Hindlimb muscle (tissue), 1 donor: ENCODE measurements at regions not wholly inside any gene's neighbourhood (a gene's known extent, or its start where the extent isn't known, plus 50 kb on each side); places are given as distances from the start of the nearest gene placed in this dataset.

ENCODE experiments used
- DNase-seq: peaks from one replicate; pipeline ENCODE4 v3.0.0-alpha.2; 2013

DNA sequence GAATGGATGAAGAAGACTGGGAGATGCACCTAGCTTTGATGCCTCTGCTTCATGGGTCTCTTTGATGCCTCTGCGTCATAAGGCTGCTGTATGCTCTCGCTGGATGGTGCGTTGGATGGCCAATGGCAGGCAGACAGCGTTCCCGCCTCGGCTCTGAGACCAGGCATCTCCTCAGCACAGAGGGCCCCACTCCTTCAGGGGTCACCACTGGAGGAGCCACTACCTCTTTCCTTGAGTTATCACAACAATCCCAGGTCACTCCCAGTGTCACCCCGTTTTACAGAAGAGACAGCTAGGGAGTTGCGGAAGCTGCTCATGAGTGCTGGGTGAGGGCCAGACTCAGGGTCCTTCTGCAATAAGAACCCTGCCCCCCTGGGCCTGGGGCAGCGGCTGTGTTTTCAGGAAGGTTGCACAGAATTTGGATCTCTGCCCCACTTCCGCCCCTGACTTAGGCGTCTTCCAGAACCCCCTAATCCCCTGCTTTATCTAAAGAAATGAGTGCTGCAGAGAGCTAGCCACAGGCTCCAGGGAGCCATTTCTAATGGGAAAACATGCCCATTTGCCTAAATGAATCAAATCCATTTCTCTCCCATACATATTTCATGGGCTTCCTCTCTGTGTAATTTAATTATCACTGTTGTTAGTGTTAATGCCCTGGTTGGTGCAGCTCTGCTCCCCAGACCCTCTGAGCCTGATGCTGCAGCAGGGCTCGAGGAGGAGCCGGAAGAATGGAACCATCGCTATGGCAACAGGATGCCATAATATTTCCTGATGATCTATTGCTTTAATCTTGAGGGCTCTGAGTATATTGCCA lies 131.8 kb upstream of the HS6ST1 start:
- DNase-seq: no peak

DNA sequence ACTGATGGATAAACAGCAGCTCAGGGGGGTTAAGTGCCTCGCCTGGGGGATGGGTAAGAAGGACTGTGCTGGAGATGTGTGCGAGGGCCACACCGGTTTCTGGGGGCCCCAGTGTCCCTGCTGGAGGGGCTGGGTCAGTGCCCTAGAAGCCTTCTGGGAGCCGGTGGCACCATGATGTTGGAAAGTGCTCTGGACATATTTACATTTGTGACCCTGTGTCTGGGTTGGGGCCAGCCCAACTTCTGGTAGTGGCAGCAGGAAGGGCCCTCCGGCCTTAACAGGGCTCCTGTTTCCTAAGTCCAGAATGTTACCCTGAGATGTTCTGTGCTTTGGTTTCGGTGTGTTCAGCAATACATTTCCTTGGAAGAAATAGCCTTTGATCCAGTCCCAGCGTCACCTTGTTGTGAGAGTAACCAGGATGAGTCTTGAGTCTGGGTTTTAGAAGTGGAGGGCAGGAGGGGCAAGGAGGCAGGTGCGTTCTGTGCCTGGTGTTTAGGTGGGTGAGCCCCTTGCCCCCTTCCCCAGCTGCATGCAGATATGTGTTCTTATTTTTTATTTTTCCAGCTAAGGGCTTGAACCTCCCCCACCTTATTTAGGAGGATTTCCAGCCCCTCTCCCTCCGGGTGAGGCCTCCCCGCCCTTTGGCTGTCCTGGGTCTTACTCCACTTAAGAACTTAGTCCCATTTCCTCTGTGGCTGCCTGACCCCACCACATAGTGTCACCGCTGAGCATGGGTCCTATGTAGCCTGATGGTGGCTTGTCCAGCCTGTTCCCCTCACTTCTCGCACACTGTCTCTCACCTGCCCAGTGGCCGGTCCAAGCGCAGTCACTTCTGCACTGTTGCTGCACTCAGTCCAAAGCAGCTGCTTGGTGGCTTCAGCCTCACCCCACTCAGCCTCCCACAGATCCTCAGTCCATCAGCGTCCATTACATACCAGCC lies 132.7 kb upstream of the HS6ST1 start:
- DNase-seq: no peak

DNA sequence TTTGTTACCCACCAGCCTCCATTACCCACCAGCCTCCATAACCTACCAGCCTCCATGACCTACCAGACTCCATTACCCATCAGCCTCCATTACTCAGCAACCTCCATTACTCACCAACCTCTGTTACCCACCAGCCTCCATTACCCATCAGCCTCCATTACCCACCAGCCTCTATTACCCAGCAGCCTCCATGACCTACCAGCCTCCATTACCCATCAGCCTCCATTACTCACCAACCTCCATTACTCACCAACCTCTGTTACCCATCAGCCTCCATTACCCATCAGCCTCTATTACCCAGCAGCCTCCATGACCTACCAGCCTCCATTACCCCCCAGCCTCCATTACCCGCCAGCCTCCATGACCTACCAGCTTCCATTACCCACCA lies 133.3 kb upstream of the HS6ST1 start:
- no peak for DNase-seq

DNA sequence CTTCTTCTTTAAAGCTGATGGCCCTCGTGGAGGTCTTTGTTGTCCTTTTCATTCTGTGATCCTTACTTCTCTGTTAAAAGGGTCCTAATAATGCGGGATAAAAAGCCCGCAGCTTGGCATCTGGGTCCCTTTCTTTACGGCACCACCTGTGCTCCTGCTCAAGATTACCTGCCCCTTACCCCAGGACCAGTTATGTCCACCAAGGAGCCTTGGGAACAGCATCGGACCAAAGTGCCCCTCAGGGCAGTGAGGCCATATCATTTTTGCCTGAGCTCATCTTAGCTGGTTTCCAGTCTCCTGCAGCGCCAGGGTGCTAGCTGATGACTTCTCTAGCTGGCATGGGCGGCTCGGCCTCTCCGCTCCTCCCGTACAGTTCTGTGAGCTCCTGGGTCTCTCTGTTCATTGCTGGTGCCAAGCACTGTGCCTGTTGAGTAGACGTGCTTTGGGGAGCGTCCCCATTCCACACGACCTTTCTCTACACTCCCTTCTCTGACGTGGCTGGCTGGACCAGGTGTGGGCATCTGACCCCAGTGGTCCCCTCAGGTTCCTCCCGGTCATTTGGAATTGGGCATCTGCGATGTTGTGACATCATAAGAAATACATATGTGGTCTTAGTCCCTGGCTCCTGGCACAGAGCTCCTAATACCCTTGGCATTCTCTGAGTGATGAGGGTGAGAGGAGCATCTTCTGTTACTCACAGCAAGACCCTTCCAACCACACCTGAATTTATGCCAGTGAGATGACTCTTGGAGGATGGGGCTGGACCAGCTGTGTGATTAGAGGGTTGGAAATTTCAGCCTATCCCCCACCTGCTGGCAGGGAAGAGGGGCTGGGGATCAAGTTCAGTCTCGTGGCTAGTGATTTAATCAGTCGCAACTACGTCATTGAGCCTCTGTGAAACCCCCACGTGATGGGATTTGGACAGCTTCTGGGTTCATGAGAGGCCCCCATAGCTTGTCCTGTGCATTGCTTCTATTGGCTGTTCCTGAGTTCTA lies 134.2 kb upstream of the HS6ST1 start:
- DNase-seq: no peak

DNA sequence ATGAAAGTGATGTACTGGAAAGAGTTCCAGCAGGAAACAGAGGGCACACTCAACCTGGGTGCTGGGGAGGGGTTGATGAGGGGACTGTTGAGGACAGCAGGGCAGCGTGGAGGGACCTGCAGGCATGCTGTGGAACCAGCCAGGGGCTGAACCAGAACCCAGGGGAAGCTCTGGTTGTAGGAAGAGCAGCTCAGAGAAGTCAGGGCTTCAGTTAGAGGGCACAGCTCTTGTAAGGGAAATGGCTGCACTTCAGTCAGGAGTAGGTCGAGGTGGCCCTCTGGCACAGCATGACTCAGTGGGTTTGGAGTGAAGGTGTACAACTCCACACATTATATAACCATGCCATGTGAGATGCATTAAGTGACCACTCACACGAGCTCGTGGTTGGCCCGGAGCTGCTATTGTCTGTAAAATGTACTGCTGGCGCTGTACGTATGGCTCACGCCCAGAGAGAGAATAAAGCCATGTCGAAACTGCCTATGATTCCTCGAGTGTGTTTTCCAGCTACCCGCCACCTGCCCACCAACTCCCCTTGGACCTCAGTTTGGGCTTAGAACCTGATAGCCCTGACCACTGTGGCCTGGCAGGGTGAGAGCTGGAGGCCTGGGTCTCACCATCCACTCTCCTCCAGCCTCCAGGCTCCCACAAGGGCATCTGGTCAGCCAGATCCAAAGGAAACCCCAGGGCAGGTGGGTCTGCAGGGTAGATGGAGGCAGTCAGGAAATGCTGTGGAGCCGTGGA lies 136.5 kb upstream of the HS6ST1 start:
- DNase-seq: no peak

DNA sequence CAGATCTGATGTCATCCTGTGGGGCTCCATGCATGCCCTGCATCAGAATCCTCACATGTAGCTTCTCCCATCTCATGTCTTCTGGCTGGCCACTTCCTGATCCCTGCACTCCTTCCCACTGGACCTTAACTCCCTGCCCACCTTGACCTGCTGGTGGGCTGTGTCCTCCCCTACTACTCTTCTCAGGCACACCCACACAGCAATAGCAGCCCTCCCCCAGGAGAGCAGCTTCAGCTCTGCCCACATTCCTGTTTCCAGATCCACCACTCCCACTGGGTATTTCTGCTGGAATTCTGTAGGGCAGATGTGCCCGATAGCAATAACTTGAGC lies 137.0 kb upstream of the HS6ST1 start:
- no peak for DNase-seq

DNA sequence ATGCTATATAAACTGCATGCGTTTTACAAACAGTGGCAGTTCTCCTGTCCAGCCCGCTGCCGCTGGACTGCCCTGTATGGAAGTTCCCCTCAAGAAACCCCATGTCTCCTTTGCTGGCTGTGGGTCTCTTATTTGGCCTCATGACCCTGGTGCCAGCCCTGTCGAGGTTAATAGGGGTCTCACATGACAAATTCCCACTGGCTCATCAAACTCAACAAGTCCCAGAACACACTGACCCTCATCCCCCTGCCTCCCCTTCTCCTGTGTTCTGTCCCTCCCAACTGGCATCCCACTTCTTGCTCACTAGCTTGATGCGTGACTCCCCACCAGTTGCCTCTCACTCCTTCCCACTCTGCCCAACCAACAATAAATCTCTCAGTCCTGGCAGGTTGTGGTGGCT lies 137.6 kb upstream of the HS6ST1 start:
- DNase-seq: no peak

DNA sequence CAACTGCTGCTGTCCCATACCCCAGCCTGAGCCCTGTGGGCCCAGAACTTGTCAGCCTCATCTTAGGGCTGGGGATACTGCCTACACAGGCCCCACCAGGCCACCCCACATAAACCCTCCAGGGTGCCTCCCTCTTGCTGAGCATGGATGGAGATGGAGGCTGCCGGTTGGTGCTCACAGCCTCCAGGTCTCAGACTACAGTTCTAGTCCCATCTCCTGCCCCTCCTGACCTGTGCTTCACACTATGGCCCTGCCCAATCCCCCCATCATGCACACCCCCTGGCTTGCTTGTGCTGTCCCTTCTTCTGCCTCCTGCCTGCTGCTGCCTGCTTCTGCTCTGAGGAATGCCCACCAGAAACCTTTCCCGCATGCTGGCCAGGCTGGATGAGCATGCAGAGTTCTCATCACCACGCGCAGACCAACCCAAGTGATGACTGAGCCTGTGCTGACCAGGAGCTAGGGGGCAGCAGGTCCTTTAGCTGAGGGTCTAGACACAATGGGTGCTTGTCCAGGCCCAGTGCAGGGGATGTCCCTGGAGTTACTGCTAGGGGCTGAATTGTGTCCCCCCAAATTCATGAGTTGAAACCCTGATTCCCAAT lies 138.4 kb upstream of the HS6ST1 start:
- DNase-seq: no peak

DNA sequence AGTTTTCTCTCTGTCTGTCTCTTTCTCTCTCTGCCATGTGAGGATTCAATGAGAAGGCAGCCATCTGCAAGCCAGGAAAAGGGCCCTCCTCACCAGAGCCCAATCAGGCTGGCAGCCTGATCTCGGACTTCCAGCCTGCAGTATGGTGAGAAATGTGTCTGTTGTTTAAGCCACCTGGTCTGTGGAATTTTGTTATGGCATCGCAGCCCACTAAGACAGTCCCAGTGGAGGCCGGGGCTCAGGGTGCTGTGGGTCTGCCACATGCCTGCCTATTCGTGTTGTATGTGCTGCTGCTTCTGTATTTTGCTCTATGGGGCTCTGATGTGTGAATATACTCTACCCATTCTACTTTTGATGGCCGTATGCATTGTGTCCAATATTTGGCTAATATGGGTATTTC lies 139.0 kb upstream of the HS6ST1 start:
- no peak for DNase-seq

DNA sequence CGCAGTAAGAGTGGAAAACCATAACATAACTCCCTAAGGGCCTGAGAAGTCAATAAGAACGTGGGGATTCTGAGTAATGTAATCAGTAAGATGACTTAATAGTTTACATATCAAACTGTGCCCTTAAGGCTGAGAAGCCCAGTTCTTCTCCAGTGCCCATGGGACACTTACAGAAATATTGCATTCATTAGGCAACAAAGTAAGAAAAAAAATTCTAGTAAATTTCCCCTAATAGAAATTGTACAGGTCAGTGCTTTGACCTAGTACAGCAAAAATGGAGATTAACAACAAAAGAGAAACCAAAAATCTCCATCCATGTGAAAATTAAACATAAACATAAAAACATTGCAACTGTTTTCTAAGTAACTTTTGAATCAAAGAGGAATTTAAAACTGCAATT lies 139.8 kb upstream of the HS6ST1 start:
- no peak for DNase-seq

DNA sequence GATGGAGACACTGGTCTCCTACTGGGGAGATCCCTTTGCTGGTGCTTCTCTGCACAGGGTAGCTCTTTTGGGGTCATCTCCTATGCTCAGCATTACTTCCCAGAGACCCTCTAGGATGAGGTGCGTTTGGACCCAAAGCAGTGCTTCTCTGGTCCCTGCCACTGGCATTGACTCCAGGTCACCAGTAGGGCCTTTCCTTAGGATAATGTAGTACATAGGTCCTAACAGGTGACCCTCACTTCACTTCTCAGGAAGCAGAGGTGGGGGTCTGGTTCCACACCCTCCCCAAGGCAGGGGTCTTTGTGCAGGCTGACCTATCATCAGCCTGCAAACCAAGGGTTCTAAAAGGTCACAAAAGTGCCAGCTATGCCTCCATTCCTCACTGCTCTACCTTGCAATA lies 145.8 kb upstream of the HS6ST1 start:
- DNase-seq: no peak

DNA sequence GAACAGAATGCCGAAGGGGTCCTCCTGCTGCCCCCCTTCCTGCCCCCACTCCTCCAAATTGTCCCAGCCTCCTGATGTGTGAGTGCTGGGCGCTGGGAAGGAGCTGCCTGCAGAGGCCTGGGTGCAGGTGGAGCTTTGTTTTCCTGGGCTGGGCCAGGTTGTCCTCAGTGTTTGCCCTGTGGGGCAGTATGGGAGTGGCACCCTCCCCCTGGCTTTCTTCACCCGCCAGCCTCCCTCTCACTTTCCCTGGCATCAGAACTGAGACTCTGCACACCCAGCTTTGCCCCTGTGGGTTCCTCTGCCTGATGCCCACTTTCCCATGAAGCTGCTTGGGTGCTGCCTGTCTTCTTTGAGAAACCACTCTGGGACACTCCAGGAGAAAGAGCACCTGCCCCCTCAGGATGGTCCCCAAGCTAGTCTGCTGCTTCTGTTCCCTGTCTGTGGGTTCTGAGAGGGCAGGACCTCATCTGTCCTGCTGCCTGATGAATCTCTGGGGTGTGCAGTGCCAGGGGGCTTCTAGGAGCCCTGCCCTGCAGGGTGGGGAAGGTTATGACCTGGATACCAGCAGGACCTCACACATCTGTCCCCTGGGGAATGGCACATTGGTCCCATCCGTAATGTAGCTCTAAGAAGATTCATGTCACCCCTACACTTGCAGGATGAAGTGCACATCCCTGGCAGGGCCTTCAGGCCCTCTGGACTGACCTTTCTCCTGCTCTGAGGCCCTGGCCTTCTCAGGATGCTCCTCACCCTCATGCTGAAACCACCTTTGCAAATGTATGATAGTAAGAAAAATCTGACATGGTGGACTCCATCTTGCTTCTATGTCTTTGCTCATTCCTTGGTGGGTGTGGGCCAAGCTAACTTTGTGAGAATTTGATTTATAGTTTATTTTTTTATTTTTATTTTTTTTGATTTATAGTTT lies 146.8 kb upstream of the HS6ST1 start:
- no peak for DNase-seq

DNA sequence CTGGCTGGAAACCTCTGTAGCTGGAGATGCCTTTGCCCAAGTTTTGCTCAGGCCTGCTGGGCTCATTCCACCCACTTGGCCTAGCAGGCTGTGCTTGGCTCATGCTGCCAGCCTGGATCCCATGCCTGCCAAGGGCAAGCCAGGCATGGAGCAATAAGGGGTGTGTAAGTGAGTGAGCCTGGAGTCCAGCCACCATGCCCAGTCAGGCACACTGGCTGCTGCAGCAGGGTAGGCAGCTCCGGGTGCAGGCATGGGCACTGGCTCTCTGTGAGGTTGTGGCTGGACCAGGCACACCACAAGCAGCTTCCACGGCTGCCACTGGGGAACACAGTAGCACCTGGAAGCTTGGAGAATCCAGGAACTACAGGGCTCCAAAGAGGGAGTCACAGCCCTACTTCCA lies 147.7 kb upstream of the HS6ST1 start:
- DNase-seq: no peak

DNA sequence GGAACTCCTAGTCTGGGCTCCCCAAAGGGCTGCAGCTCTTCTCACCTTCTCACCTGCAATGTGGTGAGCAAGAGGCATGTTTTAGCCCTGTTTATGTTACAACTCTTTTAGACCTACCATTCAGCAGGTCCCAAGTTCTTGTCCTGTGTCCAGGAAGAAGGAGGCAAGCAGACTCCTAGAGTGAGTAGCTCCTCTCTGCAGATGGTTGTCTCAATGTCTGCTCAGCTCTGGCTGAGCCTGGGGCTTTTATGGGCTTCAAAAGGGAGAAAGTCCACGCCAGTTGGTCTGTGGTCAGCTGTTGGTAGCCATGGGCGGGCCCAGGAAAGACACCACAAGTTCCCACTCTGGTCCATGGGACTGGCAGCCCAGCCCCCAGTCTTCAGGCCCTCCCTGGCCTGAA lies 148.1 kb upstream of the HS6ST1 start:
- no peak for DNase-seq

DNA sequence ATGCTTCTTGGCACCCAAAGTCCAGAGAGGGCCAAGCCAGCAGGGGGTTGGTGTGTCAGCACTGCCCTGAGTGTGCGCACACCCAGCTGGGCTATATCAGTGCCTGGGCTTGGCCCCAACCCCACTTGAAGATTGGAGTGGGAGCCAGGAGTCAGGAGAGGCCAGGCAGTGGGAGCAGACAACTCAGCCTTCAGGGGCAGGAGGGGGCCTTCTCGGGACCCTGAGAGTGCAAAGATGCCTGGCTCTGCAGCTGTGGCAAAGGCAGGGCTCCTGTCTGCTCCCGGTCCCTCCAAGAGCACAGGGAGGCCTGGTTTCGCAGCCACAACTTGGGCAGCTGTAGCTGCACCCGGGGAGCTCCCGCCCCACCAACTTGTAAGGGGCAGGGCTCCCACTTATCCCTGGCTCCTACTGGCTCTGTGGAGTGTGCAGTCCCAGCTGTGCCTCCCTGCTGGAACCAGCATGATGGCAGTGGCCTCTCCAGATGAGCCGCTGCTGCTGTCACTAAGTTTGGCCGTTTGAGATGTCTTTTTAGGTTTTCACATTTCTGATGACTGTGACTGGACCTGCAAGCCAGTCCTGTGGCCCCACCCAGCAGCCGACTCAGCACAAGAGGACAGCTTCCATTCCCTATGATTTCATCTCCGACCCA lies 148.8 kb upstream of the HS6ST1 start:
- no peak for DNase-seq

DNA sequence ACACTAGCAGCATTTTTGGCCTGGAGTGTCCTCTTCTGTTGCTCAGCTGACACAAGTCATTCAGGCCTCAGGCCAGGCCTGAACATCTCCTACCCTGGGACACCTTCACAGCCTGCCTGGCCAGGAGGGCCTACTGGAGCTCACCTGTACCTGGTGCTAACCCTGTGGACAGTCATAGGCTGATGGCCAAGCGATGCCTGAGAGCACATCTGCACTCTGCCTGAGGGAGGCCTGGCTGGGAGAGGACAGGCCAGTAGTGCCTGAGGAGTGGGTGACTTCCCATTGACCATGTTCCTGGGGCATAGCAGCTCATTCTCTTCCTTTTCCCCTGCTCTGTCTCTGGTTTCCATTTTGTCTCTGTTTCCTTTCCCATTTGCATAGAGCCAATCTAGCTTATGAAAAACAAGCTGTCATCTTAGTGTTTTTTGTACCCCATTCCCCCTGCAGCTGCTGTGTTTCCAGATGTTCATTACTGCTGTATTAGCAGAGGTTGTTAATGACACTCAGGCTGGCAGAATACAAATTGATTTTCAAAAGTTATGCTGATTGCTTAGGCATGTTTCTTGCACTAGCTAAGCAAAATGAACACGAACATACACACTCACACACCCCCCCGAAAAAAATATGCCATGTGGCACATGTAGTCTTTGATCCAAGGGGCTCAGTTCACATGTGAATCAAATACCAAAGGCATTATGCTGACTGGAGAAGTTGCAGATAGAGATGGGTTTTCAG lies 149.7 kb upstream of the HS6ST1 start:
- no peak for DNase-seq

DNA sequence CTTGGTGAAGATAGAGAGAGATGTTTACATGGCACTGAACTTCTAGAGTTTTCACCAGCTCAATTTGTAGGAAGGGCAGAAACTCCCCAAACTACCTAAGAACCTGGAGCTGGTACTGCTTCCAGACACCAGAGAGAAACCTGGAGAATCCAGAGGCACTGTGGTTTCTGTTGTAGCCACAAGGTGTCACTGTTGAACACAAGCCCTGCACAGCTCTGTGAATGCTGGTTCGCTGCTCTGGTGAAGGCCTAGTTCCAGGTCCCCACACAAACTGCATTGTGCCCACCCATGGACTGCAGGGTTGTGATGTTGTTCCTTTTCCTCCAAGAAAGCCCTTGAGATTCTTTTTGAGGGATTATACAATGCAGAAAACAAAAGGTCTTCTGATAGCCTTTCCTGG lies 150.5 kb upstream of the HS6ST1 start:
- DNase-seq: no peak

DNA sequence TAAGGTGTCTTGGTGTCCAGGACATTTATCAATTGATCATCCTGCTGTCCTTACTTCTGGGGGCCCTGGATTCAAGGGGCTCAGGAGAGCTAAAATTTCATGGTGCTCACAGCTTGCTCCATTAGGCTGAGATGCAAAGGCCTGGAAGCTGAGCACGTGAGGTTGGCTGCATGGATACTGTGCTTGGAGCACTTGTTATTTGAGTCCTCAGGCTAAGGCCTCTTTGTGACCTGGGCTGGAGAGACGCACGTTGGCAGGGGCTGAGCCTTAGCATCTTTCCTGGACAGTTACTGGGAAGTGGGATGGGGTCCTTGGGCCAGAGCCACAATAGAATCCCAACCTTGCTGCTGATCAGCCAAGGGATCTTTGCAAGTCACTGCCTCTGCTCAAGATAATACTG lies 151.2 kb upstream of the HS6ST1 start:
- no peak for DNase-seq

DNA sequence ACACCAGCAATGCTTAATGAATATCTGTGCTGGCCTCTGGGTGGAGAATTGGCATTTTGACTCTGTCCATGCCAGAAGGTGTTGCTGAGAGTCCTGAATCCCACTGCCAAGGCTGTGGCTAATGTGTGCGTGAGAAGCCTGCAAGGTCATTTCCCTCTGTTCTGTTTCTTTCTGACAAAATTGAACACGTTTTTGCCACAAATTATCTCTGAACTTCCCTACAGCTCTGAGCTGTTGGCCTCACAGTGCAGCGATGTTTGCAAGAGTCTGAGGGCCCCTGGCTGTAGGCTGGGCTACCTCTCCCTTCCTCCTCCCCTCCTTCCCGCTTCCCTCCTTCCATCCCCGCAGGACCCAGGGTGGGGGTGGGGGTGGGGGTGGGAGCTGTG lies 154.1 kb upstream of the HS6ST1 start:
- DNase-seq: no peak
